ENCODE measurements at regions not wholly inside any gene's neighbourhood (a gene's known extent, or its start where the extent isn't known, plus 50 kb on each side); places are given as distances from the start of the nearest gene placed in this dataset.
"Not testable (repeated sequence)": the region's sequence is repeated elsewhere in the genome, so short reads cannot be mapped to it uniquely, and the experiment has no call there.

DNA sequence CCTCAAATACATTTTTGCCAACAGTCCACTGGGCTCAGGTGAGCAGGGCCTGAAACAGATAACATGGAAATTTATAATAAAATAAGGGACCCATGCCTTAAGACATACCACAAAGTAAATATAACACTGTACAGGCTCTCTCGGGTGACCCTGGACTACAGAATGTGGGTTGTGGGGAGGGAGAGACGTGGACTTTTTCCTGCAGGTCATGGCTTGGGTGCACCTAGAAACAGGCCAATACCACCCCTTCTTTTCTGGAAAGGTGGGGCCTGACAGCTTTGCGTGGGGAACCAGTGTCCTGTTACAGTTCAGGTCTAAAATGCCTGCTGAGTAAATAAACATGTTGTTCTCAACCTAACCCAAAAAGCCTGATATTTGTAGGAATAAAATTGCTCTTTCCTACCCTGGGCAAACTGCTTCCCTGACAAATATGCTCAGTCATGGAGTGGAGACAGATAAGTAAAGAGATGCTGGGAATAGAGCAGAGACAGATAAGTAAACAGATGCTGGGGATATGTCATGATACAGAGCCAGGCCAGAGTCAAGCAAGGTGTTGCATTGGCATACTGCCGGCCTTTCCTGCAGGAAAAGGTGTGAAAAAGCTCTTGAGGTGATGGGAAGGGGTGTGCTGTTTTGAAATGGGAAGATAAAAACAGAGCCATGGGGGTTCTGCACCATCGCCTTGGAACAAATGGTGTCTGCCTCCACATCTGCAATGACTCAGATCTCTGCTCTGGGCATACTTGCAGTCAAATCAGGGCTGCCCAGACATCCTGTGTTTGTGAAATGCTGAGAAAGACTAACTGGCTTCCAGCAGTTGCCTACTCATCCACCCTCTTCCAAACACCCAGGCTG, 535.6 kb downstream of the KCNJ18 start:
- intact Hi-C loops (cut with micrococcal nuclease); ATAC-seq; DNase-seq: not testable (repeated sequence)

DNA sequence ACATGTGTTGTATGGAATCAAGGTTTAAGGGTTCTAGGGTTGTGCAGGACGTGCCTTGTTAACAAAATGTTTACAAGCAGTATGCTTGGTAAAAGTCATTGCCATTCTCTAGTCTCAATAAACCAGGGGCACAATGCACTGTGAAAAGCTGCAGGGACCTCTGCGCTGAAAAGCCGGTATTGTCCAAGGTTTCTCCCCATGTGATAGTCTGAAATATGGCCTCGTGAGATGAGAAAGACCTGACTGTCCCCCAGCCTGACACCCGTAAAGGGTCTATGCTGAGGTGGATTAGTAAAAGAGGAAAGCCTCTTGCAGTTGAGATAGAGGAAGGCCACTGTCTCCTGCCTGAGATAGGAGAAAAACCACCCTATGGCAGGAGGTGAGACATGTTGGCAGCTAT, 537.5 kb downstream of the KCNJ18 start:
- ATAC-seq; intact Hi-C loops (cut with micrococcal nuclease); DNase-seq: not testable (repeated sequence)

DNA sequence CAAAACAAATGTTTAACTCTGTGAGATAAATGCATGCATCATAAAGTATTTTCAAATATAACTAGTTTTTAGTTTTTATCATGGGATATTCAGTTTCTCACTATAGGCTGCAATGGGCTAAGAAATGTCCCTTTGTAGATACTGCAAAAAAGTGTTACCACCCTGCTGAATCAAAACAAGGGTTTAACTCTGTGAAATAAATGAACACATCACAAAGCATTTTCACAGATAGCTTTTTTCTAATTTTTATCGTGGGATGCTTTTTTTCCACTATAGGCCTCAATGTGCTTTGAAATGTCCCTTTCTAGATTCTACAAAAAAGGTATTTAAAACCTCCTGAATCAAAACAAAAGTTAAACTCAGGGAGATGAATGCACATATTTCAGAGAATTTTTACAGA, 541.1 kb downstream of the KCNJ18 start:
- intact Hi-C loops (cut with micrococcal nuclease): no loop called here
- DNase-seq (no peak), ATAC-seq (no peak)

DNA sequence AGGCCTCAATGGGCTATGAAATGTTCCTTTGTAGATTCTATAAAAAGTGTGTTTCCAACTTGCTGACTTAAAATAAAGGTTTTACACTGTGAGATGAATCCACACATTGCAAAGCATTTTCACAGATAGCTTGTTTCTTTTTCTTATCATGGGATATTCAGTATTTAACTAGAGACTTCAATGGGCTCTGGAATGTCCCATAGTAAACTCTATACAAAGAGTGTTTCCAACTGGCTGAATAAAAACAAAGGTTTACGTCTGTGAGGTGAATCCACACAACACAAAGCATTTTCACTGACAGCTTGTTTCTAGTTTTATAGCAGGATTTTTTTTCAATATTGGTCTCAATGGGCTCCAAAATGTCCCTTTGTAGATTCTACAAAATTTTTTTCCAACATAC, 550.1 kb downstream of the KCNJ18 start:
- ATAC-seq (no peak), DNase-seq (no peak)
- intact Hi-C loops (cut with micrococcal nuclease): no loop called here

DNA sequence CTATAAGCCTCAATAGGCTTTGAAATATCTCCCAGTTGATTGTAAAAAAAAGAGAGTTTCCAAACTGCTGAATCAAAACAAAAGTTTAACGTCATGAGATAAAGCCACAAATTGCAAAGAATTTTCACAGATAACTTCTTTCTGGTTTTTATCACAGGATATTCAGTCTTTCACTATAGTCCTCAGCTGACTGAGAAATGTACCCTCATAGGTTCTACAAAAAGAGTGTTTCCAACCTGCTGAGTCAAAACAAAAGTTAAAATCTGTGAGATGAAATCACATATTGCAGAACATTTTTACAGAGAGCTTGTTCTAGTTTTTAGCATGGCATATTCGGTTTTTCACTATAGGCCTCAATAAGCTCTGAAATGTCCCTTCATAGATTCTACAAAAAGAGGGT, 559.2 kb downstream of the KCNJ18 start:
- DNase-seq: no peak
- intact Hi-C loops (cut with micrococcal nuclease): no loop called here
- ATAC-seq: no peak

DNA sequence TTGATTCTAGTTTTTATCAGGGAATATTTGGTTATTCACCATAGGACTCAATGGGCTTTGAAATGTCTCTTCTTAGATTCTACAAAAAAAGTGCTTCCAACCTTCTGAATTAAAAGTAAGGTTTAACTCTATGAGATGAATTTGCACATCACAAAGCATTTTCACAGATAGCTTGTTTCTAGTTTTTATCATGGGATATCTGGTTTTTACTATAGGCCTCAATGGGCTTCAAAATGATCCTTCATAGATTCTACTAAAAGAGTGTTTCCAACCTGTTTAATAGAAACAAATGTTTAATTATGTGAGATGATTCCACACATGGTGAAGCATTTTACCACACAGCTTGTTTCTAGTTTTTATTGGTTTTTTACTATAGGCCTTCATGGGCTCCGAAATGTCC, 560.7 kb downstream of the KCNJ18 start:
- DNase-seq (no peak), ATAC-seq (no peak)
- intact Hi-C loops (cut with micrococcal nuclease): no loop called here

DNA sequence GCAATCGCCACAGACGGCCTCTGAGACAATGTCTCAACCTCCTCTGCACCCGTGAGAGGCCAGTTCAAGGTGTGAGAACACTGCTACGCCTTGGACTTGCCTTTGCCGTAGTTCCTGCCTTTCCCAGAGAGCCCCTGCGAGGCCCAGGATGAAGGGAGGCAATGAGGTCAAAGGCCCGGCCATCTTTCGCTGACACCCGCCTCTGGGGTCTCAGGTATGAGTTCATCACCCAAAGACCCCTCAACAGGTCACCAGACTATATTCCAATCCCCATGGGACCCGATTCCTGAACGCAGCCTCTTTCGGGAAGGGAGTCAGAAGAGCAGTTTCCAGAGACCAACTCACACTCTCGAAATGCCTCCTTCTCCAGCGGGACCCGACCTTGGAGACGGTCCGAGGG, 573.5 kb downstream of the KCNJ18 start:
- ATAC-seq (no peak), DNase-seq (no peak)
- intact Hi-C loops (cut with micrococcal nuclease): no loop called here

DNA sequence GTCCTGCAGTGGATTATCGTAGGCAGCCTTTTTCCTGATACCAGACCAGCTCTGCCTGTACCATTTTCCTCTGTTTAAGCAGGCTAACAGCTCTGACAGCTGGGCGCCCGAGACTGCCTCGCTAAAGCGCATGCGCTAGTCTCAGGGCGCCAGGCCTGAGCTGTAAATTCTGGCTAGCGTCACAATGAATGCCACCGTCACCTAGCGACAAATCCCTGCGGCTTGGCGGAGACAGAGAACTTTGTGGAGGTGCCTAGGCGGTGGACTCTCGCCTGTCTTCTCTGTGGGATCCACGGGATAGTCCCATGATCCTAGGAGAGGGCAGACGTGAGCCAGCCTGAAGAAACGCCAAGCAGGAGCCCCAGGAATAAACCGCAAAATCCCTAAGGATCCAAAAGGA, 573.9 kb downstream of the KCNJ18 start:
- ATAC-seq (no peak), DNase-seq (no peak)
- intact Hi-C loops (cut with micrococcal nuclease): no loop called here

DNA sequence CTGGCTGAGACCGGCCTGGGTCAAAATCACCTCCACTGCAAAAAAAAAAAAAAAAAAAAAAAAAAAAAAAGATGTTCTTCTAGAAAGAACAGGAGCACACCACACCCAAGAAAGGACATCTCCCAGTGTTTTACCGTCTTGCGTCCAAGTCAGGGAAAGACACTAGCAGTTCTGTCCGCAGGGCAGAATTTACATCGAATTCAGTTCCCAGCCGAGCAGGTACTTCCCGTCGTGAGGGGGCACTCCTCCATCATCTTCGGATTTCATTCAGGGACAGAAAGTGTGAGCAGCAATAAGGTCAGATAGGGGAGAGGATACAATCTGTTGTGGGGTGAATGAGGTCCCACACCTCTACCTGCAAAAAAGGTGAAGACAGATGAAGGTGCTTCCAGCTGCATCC, 574.7 kb downstream of the KCNJ18 start:
- intact Hi-C loops (cut with micrococcal nuclease): no loop called here
- ATAC-seq: no peak
- DNase-seq: no peak

DNA sequence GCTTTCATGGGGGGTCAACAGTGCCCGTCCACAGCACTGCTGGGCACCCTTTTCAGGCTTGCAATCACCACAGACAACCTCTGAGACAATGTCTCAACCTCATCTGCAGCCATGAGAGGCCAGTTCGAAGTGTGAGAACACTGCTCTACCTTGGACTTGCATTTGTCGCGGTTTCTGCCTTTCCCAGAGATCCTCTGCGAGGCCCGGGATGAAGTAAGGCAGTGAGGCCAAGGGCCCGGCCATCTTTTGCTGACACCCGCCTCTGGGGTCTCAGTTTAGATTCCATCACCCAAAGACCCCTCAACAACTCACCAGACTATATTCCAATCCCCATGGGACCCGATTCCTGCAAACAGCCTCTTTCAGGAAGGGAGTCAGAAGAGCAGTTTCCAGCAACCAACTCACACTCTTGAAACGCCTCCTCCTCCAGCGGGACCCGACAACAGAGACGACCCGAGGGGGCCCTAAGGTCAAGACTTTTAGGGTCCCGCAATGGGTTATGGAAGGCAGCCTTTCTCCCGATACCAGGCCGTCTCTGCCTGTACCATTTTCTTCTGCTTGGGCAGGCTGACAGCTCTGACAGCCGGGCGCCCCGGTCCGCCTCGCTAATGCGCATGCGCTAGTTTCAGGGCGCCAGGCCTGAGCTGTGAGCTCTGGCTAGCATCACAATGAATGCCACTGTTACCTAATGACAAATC, 576.0 kb downstream of the KCNJ18 start:
- ATAC-seq (no peak), DNase-seq (no peak)
- intact Hi-C loops (cut with micrococcal nuclease): no loop called here

DNA sequence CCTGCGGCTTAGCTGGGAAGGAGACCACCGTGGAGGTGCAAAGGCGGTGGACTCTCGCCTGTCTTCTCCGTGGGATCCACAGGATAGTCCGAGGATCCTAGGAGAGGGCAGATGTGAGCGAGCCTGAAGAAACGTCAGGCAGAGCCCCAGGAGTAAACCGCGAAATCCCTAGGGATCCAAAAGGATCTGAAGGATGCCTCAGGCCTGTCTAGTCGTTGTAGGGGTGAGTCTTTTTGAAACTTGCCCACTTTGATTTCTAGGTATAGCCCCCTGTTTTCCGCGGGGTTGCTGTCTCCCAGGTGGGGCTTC, 576.5 kb downstream of the KCNJ18 start:
- ATAC-seq: no peak
- intact Hi-C loops (cut with micrococcal nuclease): no loop called here

DNA sequence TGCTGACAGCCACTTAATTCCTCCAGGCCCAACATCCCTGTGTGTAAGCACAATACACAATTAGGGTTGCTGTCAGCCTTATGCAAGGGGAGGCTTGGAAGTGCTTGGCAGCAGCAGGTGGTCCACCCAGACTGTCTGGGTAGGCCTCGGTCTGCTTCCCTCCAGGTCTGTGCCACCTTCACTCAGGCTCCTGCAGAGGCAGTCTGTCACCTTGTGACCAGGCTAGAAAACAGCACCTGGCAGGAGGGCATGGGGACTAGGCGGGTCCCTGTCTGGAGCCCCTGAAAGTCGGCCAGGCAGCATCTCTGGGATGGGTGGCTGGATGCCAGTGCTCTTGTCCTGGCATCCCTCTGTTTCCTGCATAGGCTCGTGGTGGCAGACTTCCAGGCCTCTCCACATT, 578.1 kb downstream of the KCNJ18 start:
- DNase-seq (no peak), ATAC-seq (no peak)
- intact Hi-C loops (cut with micrococcal nuclease): no loop called here

More for the DNA sequence above, 576.5 kb downstream of the KCNJ18 start:
- DNase-seq: no peak

DNA sequence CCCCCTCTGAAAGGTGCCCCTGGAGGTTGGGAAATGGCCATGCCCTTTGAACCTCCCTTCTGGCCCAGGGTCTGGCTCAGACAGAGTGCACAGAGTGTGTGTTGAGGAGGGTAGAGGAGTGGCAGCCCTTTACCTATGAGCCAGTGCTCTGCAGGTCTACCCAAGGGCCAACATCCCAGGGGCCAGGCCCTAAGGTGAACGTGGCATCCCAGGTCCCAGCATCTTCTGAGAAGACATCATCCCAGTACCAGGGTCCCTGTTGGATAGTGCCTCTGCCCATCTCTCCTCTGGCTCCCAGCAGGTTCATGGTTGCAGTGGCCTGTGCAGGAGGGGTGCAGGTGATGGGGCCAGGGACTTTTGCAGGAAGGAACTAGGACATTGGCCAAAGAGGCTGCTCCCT, 578.5 kb downstream of the KCNJ18 start:
- ATAC-seq; DNase-seq; intact Hi-C loops (cut with micrococcal nuclease): not testable (repeated sequence)

DNA sequence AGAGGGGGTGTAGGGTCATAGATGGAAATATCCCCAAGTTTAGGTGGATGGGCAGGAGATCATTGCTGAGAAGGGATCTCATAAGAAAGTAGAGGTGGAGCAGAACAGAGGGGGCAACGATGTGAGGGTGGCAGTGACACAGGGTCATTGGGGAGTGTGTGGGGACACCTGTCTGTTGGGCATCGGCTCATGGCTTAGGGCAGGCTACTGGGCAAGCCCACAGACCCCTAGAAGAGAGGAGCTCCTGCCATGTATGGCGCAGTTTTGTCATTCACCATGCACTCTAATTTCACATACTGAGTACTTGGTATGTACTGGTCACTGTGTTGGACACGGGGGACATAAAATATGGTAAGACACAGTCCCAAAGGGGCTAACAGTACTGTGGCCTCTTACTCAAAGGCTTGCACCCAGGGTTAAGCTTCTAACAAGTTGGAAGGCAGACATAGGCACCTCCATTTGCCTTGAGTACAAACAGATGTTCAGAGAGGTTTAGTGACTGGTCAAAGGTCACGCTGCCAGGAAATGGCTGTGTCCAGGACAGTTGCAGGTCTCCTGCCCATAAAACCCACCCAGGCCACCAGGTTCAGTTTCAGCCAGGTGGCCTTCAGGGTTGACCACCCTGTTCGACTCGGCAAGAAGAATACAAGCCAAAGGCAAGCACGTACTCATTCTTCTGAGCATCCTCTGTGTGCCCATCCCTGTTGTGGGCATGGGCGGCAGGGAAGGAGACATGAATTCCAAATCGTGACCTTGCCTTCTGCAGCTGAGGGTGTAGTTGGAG, 580.2 kb downstream of the KCNJ18 start:
- ATAC-seq (no peak), DNase-seq (no peak)
- intact Hi-C loops (cut with micrococcal nuclease): no loop called here

DNA sequence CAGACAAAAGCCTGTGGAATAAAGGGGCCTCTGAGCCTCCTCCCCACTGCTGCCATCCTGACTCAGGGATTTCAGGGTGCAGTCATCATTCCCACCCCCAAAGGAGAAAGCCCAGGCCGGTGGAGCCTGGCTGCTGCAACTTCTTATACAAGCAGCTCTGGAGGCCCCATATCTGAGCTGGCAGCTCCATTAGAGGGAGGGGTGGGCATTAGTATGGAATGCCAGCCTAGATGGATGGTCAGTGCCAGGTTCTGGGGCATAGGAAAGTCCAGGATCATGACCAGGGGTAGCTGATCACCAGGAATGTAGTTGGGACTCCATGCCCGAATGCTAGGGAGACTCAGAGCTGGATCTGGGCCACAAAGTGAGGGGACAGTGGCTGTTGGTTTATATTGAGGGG, 581.0 kb downstream of the KCNJ18 start:
- ATAC-seq: no peak
- no peak for DNase-seq
- intact Hi-C loops (cut with micrococcal nuclease): no loop called here

DNA sequence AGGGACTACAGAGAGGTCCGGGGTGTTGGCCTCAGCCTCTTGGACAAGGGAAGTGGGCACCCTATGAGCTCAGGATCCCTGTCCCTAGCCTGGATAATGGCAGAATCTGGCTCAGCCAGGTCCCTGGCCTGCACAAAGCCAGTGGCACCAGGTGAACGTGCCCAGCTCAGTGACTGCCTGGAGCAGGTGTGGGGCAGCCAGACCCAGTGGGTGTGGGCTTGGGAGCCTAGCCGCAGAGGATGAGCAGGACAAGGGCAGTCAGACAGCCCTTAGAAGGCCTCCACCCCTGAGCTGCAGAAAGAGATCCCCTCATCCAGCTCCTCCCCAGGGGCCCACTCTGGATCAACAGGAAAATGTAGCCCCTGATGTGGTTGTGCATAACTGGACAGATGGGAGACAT, 585.3 kb downstream of the KCNJ18 start:
- ATAC-seq (no peak), DNase-seq (no peak)
- intact Hi-C loops (cut with micrococcal nuclease): no loop called here

DNA sequence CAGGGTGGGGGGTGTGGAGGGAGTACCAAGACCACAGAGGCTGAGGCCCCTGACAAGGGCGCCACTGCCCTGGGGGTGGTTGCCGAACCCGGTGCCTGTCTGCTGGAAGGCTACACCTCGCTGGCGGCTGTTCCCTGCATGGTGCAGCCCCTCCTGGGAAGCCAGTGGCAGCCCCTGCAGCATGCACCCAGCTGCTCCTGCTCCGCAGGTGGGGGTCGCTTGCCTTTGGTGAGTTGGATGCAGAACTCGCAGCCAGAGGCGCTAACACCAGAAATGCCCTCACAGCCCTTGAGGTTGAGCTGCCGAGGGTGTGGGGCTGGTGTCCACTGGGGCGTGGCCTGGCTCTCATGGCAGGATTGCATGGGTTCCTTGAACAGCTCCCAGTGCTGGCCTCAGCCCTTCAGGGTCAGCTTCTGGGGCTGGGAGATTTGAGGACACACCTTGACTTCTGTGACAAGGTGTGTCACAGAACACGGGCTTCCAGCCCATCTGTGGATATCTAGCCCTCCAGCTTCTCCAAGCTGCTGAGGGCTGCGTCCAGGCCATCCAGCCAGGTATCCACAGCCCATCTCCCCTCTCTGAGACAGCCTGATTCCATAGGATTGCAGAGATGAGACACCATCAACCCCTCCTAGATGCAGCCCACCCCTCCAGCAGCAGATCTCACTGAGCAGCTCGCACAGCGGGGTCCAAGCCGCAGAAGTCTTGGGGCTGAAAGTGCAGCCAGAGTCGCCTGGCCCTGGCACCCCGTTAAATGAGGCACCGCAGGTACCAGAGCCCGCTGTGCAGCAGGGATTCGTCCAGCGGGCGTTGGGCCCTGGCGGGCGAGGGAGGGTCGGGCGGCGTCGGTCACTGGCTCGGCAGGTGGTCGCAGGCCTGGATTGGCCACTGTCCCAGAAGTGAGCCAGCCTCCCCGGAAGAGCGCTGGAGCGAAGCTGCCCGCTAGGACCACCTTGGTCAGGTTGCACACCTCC, 586.3 kb downstream of the KCNJ18 start:
- intact Hi-C loops (cut with micrococcal nuclease): no loop called here
- DNase-seq (no peak), ATAC-seq (no peak)

DNA sequence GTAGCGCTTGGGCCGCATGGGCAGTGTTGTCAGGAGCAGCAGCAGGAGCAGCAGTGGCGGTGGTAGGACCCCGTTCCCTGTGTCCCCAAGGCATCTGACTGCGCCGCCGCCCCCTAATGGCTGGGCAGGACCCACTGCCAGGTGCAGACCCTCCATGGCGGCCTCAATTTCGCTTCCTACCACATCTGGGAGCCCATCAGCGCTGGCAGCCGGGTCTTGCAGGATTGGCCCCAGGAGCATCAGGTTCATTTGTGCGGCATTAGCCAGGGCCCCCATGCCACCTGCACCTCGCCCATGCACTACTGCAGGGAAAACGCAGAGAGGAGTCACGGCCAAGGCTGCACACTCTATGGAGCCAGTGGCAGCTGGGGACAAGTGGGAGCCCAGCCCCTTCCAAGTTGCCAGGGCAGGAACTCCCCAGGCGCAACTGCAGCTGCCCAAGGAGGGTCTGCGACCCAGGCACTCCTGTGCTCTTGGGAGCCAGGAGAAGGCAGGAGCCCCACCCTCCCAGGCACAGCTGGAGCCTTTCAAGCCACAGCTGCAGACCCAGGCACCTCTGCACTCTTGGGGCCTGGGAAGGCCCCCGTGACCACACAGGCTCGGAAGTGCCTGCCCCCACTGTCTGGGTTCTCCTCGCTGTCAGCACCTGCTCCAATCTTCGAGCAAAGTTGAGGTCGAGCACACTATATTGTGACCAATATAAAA, 594.2 kb downstream of the KCNJ18 start:
- no peak for DNase-seq
- intact Hi-C loops (cut with micrococcal nuclease): no loop called here
- ATAC-seq: no peak
